ENCODE measurements at regions not wholly inside any gene's neighbourhood (a gene's known extent, or its start where the extent isn't known, plus 50 kb on each side); places are given as distances from the start of the nearest gene placed in this dataset.

DNA sequence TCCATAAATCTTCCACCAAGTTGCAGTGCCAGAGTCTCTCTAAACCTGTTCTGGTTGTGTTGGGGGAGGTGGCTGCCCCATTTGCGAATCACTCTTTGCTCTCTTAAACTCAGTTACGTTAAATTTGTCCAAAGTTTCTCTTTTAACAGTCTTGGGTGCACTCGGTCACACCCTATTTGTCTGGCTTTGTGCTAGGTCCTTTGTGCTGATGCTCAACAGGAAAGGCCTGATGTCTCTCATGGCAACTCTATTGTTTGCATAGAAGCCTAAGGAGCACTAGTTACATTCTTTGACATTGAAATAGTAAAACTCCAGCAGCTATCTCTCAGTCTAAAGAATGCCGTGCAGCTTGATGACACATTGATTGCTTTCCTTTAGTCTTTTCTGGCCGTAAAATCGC is 105.1 kb downstream of the TRMT11 start:
- DNase-seq = no peak

DNA sequence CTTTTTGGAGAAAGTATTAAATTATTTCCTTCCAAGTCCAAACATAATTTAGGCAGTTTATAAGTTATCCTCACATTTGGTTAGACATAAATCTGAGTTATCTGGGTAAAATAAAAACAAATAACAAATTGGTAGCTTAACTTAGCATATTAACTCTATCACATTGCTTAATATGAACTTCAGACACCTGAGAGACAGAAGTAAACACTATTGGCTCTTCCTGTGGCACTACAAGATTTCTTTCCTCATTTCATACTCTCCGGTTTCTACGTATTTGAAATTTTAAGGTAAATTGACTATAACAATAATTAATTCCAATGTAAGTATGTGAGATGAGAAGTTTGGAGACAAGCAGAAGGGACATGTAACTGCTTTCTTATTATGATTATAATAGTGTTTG is 106.8 kb downstream of the TRMT11 start:
- no peak for DNase-seq

DNA sequence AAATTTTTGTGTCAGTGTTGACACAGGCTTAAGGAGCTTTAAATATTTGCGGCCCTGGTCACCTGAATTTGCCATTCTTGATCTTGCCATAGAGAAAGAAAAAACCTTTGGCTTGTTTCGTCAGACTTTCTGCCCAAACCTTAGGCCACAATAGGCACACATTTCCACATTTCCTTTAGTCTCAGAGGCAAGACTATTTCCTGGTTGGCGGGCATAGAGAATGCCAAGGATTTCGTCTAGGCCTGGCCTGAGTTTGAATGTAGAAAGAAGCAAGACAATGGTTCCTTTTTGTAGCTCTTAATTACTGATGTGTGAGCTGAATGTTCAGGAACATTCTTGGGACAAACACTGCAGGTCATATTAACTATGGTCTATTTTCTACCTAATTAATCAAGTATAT is 108.1 kb downstream of the TRMT11 start:
- no peak for DNase-seq

DNA sequence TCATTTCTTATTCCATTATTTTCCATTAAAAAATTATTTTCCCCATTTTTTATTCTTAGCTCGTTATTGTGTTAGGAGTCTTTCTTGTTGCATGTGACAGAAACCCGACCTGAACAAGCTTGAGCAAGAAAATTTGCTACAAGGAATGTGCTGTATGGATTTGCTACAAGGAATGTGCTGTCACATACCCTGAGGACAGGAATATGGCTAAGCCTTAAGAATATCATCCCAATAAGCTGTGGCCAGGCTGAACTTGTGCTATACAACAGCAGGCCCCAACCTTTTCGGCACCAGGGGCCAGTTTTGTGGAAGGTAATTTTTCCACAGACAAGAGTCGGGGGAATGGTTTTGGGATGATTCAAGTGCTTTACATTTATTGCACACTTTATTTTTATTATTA is 114.0 kb downstream of the TRMT11 start:
- no peak for DNase-seq

DNA sequence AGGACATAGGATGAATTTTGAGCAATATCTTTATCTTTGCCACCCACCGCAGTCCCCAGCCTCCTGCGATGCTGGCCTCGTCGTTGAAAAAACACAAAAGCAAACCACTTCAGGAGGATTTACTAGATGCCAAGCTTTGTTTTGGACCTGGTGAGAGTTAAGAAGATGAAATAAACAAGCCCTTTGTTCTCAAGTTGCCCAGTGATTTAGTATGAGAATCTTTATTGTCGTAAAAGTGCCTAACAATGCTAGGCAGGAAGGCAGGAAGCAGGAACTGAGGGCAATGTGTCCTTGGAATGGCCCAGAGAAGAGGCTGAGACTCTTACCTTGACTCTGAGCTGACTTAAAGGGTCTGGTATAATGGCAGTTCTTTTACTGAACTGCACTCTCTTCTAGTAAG is 116.0 kb downstream of the TRMT11 start:
- DNase-seq = no peak

DNA sequence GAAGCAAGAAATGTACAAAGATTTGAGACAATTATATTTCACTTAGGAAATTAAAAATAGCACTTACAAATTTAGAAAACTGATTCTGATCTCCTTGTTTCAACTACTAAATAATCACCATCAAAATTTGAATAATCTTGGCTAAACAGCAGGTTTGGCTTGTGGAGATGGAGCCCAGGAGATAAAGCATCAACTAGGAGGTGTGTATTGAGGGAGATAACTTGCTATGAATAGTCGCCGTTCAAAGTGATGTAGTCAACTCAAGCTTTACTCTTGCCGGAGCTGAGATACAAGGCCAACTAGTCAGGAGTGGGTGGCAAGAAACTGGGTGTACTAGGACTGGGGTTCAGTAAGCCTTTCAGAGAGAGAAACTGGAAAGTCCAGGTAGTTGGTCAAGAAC is 117.7 kb downstream of the TRMT11 start:
- no peak for DNase-seq

DNA sequence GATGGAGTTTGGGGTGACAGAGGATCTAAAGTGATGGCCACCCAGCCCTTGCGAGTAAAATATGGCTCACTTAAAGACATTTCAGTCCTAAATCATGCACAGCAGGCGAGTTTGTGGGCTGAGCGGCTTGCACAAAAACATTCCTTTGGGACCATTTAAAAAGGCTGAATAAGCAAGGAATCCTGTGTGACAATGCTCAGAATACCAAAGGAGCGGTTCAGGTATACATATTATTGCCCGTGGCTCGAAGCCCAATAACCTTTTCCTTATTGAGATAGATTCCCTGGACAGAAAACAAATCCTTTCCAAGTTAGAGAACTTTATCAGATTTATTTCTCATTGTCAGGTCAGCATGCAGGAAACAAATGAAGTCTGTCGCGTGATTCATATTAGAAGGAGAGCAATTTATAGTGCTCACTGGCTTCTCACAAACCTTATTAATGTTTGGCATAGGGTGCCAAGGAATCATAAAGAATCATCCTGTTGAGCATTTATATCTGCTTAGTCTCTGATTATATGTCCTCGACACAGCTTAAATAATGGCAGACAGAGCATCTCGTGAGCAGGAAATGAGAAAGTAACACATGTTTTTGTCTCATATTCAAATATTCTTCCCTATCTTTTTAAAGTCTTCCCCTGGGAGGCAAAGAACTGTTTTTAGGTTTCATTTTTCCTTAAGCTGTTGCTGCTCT is 121.3 kb downstream of the TRMT11 start:
- no peak for DNase-seq

DNA sequence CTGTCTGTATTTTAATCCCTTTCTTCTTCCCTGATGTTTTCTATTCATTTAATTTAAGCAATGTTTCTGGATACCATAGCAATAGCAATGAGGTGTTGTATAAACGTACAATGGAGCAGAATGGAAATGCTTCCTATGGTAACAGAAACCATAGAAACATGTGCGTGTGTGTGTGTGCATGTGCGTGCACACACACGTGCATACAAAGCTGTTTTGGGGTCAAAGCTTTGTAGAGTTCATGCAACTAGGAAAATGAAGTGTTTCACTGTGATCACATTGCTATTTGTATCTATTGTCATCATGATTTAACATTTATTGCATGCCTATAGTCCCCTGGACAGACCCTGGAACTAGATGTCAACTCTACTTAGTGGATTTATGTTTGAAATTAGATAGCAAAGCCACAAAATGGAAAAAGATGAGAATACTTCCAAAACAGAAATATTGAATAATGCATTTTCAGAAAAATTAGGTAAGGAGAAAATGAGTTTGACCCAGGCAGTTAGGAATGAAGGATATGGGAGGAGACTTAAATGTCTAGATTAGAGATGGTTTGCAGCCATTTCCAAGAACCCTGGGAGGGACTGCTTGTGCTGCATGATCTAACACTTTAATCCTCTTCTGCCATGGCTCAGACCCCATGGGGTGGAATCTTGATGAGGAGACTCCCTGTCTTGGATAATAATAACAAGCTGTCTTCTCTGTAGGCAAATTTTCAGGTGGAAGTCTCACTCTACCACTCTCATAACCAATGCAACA is 124.4 kb downstream of the TRMT11 start:
- DNase-seq = no peak

DNA sequence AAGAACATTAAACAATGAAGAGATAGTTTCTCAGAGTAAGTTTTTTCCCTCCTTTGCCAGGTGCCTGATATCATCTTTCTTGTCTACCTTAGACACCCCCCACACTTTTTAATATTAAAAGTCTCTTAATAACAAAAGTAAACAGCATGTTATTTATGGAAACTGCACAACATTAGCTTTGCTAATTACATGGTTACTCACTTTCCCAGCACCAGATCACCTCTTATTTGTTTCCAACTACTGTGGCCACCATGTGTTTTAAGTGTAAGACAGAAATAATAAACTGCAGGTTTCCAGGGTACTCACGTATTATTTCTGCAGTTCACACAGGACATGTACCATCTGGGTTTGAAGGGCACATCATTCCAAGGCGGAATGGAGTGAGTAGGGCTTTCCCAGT is 125.0 kb downstream of the TRMT11 start:
- no peak for DNase-seq

DNA sequence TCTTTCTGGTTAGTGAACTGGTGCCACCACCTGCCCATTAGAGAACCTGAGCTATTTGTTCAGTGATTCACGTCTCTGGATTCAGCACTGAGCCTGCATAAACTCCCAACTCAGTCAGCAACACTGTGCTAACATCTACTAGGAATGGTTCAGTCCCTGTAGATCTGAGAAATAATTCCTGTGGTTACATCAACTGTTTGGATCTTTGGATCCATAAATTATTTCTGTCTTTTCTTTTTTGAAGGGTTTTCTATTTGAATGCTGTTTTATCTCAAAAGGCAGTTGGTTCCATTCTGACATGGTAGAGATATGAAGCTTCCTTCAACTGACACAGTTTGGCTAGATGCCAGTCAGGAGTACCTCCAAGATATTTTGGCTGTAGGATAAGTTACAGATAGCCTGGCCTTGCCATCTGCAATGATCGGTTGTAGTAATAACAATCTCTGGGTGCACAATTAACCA is 125.9 kb downstream of the TRMT11 start:
- no peak for DNase-seq

DNA sequence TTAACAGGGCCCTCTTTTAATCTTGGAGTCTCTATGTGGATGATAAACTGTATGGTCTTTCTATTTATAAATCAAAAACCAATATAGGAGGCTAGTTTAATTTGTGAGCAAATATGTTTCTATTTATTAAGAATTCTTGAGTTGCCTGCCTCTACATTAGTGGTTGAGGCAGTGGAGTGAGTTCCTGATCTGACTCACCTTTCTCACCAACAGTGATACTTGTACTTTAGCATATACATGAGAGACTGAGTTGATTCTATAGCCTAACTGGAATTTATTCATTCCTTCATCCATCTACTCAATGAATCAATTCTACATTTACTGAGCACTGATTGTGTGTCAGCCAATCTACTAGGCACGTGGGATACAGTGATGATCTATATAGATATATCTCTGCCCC is 126.9 kb downstream of the TRMT11 start:
- DNase-seq = no peak

DNA sequence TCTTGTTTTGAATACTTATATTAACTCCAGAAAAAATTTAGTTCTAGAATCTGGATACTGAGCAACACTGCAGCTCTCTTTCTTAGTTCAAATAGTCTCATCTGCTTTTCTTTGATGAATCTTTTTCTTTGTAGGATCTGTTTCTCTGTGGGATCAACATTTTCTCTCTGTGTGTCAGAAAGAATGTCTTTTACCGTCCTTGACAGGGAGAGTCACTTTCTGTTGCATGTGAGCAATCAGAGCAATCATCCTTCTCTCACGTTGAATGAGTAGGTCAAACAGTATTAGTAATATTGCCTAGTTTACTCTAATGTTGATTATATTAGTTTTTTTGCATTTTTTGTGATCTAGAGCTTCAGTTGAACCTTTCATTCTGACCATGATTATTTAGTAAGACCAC is 130.9 kb downstream of the TRMT11 start:
- DNase-seq = no peak

DNA sequence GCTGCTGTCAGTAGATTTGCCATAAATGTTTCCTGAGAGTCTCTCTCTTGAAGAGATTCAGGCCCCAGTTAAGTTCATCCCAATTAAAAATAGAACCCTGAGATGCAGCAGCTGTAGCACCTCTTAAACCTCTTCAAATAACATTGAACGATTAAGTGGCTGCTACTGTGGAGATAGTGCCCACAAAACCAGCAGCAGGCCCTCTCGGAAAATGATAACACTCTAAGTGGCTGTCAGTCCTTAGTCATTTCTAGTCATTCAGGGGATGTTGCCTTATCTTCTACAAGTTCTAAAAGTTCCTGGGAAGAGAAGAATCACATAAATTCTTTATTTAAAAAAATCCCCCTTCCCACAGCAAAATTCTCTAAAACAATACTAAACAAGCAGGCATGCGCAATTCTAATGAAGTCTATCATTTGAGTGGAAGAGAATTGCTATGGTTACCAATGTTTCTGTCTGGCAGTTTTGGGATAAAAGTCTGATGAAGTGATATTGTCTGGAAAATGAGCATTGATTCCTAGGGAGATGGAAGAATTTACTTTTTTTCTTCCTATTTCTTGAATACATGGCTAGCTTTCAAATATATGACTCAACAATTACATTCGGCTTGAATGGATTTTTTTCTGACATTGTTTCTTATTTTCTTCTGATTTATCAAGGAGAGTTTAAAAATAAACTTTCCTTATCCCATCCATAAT is 131.9 kb downstream of the TRMT11 start:
- no peak for DNase-seq

DNA sequence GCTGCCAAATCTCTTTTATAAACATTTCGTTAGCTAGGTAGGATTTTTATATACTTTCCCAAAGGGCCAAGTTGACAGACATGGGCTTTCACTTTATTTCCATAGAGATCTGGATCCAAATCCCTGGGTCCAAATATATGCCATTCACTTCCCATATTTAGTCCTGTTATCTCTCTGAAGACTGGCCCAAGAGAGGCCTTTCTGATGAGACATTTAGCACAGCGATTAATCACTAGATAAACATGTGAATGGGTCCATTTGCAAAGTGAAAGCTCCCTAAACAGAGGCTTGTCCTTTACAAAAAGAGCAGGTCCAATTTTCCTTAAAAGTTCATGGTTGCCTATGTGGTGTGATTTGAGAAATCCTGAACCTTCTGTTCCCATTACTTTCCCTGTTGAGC is 132.6 kb downstream of the TRMT11 start:
- no peak for DNase-seq

DNA sequence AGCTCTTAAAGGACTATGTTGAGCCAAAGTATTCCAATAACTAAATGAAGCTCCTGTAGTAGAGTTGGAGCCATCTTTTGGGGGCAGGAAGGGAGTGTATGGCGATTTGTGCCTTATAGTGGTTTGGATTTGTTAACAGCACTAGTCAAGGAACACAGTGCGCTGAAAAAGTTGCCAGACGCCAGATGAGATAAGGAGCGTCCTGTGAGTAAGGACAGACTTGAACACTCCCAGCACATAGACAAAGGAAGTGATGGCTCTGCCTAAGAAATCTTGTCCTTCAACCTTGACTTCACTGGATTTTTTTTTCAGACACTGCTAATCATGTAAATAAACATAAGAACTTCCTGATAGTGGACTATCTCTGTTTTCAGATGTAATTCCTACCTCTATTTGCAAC is 136.9 kb downstream of the TRMT11 start:
- no peak for DNase-seq

DNA sequence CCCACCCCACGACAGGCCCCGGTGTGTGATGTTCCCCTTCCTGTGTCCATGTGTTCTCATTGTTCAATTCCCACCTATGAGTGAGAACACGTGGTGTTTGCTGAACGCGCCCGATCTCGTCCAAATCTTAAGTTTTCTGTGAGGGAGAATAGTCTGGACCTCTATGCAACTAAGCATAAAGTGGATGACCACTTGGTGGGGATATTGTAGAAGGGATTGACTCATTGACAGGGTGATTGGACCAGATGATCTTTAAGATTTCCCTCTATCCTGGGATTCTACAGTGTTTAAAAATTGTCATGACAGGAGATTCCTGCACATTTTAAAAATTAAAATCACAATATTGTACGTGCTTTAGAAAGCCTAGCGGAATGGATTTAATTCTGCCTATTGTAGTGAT is 141.3 kb downstream of the TRMT11 start:
- no peak for DNase-seq

DNA sequence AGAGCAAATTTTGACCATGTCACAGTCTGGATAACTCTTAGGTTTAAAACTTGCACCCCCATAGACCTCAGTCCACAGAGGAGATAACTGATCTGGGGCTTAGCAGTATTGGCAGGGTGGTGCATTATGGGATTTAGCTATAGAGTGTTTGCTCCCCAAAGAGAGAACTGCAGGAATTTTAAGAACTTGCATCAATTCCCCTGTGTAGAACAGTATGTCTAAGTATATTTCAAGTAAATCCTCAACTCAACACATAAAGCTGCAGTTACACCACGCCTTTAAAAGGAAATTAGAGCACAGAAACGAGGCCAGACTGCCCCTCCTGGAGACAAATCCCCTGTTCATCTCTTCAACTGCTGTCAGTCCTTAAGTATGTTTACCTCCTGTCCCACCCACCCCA is 144.9 kb downstream of the TRMT11 start:
- no peak for DNase-seq

DNA sequence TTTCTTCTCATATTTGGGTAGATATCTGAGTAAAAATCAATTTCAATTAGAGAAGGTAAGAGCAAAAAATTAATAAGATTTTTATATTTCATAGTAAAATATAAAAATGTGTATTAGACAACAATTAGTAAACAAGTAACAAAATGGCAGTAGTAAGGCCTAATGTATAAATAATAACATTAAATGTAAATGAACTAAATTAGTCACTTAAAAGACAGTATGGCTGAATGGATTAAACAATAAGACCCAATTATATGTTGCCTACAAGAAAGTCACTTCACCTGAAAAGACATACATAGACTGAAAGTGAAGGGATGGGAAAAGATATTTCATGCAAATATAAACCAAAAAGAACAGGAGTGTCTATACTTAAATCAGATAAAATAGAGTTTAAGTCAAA is 147.6 kb downstream of the TRMT11 start:
- DNase-seq = no peak

DNA sequence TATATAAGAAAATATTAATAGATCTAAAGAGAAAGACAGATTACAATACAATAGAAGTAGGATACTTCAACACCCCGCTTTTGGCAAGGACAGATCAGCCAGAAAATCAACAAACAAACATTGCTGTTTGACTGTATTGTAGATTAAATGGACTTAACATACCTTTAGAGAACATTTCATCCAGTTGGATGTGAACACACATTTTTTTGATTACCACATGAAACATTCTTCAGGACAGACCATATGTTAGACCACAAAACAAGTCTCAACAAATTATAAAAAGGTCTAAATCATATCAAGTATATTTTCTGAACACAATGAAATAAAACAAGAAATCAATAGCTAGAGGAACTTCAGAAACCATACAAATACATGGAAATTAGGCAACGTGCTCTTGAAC is 148.2 kb downstream of the TRMT11 start:
- no peak for DNase-seq

DNA sequence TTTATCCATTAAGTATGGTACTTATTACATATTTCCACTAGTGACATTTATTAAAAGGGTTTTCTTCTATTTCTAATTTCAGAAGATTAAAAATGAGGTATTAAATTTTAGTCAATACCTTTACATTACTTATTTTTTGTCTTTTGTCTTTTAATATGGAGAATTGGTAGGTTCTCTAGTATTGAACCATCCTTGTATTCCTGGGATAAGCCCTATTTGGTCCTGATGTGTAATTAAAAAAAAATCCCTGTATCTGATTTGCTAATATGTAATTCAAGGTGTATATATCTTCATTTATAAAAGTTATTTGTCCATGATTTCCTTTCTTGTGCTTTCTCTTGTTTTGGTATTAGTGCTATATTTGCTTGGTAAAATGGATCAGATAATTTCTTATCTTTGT is 153.7 kb downstream of the TRMT11 start:
- no peak for DNase-seq

DNA sequence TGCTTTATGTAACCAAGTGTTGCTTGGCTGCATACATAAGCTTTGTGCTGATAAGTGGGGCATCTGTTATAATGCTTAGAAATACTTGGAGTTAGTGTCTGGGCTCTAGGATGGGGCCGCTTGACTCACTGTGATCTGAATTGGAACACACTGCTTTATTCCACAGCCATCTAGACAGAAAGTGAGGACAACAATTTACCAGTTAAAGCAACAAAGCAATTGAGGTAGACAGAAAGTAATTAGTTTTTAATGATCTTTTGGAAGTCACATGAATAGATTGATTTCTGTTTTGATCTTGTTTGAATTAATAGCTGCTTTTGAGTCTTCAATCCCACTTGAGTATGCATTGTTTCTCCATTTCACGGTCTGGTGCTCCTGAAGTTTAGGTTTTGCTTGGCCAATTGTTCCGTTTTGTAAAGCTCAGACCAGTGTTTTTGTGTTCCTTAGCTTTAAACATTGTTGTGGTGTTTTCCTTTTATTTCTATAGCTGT is 157.5 kb downstream of the TRMT11 start:
- DNase-seq = no peak

DNA sequence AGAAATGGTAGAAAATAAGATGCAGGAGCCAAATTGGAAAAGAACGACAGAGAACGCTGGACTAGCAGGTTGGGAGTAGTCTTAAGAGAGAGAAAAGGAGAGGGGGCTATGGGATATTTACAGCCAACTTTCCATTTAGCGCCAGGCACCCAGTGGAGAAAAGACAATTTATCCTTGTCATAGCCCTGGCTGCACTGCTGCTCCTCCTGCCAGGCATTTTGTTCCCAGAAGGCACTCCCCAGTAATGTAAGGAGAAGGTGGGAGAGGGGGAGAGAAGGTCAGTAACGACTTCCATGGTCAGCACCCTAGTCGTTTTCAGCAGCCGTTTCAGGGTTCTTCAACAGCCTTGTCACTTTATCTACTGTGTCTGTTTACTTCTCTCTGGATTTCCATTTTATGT is 159.0 kb downstream of the TRMT11 start:
- no peak for DNase-seq

DNA sequence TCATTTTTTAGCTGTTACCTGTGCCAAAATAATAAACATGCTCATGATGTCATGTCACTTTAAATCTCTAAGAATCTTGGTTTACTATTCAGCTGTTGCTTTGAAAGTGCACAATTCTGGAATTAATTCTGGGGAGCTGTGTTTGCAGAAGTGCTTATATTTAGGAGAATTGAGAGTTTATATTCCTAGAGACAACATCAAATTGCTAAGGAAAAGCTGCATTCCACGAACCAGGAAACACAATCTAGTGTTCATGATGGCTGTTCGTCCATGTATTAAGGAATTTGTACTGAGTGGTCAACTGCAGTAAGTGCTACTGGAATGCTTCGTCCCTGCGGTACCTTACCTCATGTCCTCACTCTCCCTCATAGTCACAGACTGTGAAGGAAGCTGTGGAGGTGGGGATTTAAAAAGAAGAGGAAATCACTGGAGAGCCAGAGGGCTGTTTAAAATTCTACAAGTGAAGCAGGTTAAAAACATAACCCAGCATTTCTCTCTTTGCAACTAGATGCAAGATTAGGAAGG is 161.0 kb downstream of the TRMT11 start:
- DNase-seq = no peak

DNA sequence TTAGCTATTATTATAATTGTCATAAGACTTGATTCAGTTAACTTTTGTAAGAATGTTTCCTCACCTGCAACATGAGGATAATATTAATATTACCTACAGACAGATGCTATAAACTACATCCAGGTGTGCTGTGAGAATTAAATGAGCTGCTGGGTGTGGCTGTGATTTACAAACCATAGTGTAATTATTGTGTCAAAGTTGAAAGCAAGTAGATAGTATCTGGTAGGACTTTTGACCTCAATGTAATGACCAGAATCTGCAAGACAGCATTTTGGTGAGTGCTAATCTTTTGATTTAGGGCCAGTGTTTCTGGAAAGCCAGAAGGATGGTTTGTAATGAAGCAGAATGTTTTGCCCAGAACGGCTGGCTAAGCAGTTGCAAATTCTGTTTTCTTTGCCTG is 162.5 kb downstream of the TRMT11 start:
- DNase-seq = no peak

Measured in activated T-cell treated with anti-CD3 and anti-CD28 coated beads, Interleukin-2, amount 50 U/mL, for 48 hours (primary cell).